NCI-H2196 (cell line): ENCODE measurements at regions not wholly inside any gene's neighbourhood (a gene's known extent, or its start where the extent isn't known, plus 50 kb on each side); places are given as distances from the start of the nearest gene placed in this dataset.
"Not testable (repeated sequence)": the region's sequence is repeated elsewhere in the genome, so short reads cannot be mapped to it uniquely, and the experiment has no call there.

Experiments
- DNase-seq: peaks from one replicate; lab custom pipeline; 2025; ENCODE audit not compliant: unreplicated experiment; lab: John Stamatoyannopoulos, UW

- no peak for DNase-seq
These were observed 139.7 kb upstream of the PCGF5 start for GRCh38 chr10:91080776-91081175.

GRCh38 chr10:91082447-91082846 lies 138.0 kb upstream of the PCGF5 start:
- no peak for DNase-seq

DNA sequence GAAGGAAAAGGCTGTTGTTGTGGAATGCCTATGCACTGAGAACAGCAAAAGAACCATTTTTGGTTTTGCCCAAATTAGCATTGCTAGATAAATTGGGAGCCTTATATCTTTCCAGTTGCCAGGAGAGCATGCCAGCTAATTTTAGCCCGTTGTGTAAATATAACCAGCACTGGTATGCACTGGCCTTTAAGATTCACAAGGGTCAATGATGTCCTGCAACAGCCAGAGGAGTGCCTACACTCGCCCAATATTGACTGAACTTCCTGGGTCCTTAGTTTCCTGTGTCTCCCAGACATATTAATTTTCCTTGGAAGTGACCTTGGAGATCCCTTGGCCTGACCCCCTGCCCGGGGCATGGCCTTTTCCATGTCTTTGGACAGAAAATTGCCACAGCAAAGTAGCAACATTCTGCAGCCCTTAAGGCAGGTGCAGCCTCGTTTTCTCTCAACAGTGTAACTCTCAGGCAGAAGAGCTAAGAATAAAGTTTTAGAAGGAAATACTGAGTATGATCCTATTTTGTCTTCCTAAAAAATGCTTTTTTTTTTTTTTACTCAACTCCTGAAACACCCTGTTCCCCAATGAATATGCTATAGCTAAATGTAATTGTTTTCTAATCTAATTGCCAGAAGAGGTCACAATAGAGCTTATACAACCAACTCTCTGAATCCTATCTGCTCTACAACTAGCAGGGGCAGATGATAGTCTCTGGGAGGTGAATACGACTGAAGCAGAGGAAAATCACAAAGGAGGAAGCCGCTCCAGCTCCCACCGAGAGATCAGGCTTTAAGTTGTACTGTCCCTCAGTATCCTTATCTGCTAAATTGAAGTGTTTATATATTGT lies 131.9 kb upstream of the PCGF5 start:
- no peak for DNase-seq

DNA sequence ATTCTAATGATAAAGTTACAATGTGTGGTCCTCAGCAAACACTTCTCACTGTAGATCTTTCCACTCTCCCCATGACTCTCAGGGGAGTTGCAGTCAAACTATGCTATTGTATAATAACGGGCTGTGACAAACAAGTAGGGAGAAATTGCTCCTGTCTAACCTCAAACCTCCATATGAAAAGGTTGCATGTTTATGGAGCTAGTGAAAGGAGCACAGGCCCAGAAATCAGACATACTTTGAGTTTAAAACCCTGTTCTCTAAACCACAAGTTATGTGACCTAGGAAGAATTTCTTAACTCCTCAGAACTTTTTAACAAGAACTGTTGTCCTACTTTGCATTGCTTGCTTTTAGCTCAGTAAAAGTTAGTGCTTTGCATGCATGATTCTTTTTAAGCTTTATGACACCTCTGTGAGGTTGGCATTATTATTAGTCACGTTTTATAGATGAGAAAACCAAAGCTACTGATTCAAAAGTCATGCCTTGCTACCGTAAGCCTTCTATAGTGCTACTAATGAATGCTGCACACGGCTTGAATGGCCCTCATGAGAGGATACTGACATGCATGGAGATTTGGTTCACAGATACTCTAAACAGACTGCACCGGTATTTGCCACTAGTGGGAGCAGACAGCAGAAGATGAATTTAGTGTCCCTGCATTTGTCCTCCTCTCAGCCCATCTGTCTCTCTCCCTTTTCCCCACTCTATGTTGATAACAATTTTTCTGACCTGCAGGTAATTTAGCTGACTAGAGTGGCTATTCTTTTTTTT lies 129.5 kb upstream of the PCGF5 start:
- DNase-seq: no peak

- no peak for DNase-seq
These were observed 128.7 kb upstream of the PCGF5 start for GRCh38 chr10:91091780-91092179.

DNA sequence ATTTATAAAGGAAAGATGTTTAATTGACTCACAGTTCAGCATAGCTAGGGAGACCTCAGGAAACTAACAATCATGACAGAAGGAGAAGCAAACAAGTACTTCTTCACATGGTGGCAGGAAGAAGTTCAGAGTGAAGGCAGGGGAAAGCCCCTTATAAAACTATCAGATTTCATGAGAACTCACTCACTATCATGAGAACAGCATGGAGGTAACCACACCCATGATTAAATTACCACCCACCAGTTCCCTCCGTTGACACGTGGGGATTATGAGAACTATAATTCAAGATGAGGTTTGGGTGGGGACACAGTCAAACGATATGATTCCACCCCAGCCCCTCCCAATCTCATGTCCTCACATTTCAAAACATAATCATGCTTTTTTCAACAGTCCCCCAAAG lies 124.2 kb upstream of the PCGF5 start:
- DNase-seq: no peak

GRCh38 chr10:91097313-91097712 lies 123.2 kb upstream of the PCGF5 start:
- no peak for DNase-seq

GRCh38 chr10:91098021-91098420 lies 122.4 kb upstream of the PCGF5 start:
- not testable (repeated sequence) for DNase-seq

GRCh38 chr10:91103384-91104192 lies 116.9 kb upstream of the PCGF5 start:
- no peak for DNase-seq

- no peak for DNase-seq
These were observed 116.0 kb upstream of the PCGF5 start for GRCh38 chr10:91104193-91105041.

DNA sequence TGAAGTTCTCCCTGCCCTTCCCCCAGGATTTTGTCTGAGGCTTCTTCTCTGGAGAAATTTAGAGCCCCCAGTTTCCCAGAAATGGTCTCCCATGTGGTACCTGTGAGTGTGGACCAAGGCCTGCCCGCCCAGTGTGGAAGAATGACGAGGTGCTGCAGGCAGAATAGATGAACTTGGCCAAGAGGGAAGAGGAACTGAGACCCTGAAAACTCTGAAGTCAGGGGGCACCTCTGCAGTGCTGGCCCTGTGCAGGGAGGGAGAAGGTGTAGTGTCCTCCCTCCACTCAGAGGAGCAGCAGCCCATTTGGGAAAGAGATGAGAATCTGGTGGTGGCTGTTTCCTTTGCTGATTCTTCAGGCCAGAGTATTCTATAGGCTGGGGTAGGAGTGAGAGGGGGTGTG lies 115.2 kb upstream of the PCGF5 start:
- DNase-seq: no peak

- DNase-seq: no peak
These were observed 111.6 kb upstream of the PCGF5 start for GRCh38 chr10:91108820-91109219.

DNA sequence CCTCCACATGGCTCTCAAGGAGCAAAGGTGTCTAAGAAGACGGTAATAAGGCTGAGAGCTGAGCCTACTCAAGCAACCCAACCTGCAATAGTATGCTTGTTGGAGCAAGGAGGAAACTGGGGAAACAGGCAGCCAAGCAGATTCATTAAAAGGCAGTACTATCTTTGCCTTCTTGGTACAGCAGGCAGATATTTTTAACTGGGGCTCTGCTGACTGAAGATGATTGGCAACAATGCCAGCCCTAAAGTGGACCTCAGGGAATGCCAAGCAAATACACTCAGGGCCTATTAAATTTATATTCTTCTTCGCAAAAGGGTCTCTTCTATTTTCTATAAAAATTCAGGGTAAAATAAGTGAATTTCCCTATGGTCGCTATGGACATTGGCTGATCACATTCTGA lies 109.4 kb upstream of the PCGF5 start:
- DNase-seq: no peak

DNA sequence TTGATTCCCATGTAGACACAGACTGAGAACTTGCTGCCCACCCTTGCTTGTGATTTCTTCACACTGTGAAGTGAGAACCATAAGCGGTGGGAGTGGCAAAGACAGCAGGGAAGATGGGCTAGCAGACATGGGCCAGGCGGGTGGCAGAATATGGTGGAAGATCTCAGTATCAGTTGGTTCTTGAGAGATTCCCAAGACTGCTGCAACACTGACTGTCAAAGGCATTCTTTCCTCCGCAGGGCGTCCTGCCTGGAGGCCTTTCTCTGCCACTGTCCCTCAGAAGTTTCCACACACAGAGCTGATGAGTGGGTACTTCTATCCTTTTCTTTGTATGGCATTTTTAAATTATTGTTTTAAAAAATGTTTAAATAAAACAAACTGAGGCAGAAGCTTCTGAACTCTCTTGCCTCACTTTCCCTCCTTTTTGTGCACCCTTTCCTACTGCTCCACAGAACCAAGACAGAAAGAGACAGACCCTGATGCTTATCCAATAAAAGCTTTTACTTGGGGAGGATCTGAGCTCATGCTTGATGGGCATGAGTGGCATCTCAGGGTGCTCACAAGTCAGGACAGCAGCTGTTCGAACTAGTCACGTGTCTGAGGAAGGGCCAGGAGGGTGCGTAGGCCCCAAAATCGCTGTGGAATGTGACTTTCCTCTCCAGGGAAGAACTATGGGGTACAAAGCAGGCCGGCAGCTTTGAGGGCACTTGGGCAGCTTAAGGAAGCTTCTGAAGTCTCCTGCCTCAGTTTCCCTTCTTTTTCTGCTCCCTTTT lies 104.7 kb upstream of the PCGF5 start:
- DNase-seq: no peak

- DNase-seq: no peak
These were observed 103.0 kb upstream of the PCGF5 start for GRCh38 chr10:91117505-91117904.

DNA sequence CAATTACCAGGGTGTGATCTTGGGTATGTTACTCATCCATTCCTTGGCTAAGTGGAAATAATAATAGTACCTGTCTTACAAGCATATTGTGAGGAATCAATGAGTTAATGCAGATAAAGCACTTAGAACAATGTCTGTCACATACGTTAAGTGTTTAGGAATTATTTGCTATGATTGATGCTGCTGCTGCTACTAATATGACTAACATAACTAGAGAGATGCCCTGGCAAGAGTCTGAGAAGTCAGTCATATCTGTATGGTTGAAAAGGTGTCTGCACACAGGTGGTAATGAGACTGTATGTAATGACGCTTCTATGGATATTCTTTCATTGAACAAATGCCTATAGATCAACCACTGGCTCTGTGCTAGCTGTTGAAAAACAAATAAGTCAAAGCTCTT lies 100.1 kb upstream of the PCGF5 start:
- DNase-seq: no peak

DNA sequence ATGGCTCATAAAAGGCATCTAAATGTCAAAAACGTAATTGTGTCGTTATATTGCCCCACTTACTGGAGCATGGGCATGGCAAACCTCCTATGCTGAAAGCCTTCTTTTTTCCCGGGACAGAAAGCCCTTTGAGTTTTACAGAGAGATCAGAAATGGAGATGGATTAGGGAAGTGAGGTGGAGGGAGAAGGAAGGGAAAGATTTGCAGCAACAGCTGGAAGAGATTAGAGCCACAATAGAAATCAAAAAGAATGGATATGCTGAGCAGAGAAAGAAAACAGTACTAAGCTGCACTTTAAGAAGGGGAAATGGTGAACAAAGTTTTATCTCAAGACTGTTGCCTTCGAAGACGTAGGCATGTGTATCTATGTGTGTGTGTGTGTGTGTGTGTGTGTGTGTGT lies 97.2 kb upstream of the PCGF5 start:
- DNase-seq: no peak

DNA sequence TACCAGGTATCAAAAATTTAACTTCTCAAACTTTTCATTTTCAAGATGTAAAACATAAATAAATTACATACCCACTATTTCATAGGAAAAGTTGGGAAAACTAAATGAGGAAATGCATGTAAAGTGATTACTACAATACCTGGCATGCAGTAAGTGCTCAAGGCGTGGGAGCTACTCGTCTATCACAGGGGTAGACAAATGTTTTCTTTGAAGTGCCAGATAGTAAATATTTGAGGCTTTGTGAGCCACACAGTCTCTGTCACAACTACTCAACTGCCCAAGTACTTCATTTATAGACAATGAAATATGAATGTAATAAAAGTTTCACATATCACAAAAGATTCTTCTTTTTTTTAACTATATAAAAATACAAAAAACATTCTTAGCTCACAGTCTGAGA lies 96.4 kb upstream of the PCGF5 start:
- no peak for DNase-seq

- no peak for DNase-seq
These were observed 94.0 kb upstream of the PCGF5 start for GRCh38 chr10:91126471-91126870.
